ENCODE measurements at regions not wholly inside any gene's neighbourhood (a gene's known extent, or its start where the extent isn't known, plus 50 kb on each side); places are given as distances from the start of the nearest gene placed in this dataset.

DNA sequence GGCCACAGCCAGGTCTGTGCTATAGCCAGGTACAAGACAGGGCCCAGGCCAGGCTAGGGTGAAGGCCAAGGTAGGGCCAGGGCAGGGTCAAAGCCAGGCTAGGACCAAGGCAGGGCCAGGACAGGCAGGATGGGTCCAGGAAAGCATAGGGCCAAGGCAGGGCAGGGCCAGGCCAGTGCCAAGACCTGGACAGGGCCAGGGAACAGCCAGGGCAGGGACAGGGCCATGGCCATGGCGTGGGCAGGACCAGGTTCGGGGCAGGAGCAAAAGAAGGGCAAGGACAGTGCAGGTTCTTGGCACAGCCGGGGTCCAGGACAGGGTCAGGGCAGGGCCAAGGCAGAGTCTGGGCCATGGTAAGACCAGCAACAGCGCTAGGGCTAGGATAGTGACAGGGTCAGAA is 153.4 kb downstream of the LIPI start (continued):
- TF ChIP-seq KAT7 (CRISPR knock-in tag; IDR thresholded peaks at IDR 0.05; ENCODE audit: borderline replicate concordance): no peak
- no peak for TF ChIP-seq CREB3 (CRISPR knock-in tag; IDR thresholded peaks at IDR 0.05)
- TF ChIP-seq, protein P1, sequence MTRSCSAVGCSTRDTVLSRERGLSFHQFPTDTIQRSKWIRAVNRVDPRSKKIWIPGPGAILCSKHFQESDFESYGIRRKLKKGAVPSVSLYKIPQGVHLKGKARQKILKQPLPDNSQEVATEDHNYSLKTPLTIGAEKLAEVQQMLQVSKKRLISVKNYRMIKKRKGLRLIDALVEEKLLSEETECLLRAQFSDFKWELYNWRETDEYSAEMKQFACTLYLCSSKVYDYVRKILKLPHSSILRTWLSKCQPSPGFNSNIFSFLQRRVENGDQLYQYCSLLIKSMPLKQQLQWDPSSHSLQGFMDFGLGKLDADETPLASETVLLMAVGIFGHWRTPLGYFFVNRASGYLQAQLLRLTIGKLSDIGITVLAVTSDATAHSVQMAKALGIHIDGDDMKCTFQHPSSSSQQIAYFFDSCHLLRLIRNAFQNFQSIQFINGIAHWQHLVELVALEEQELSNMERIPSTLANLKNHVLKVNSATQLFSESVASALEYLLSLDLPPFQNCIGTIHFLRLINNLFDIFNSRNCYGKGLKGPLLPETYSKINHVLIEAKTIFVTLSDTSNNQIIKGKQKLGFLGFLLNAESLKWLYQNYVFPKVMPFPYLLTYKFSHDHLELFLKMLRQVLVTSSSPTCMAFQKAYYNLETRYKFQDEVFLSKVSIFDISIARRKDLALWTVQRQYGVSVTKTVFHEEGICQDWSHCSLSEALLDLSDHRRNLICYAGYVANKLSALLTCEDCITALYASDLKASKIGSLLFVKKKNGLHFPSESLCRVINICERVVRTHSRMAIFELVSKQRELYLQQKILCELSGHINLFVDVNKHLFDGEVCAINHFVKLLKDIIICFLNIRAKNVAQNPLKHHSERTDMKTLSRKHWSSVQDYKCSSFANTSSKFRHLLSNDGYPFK (CRISPR knock-in tag; IDR thresholded peaks at IDR 0.05; ENCODE audit: borderline replicate concordance): no peak
- TF ChIP-seq ZFY (CRISPR knock-in tag; IDR thresholded peaks at IDR 0.05): no peak
- no peak for TF ChIP-seq SNAPC5 (CRISPR knock-in tag; IDR thresholded peaks at IDR 0.05; ENCODE audit: borderline replicate concordance)

- in situ Hi-C loops (cut with HindIII; ENCODE audit: extremely low pct_ligation_motif_present, low pct_unique_long_range_greater_than_20kb) (no loop called here), intact Hi-C loops (cut with micrococcal nuclease; ENCODE audit: unreplicated experiment) (no loop called here)
- POLR2A ChIA-PET: no interaction called here
- no peak overlapping the region for H2AFZ ChIP-seq (ENCODE audit: low read length)
- no peaks in the 10 kb centered on the region for H3K79me2 ChIP-seq (ENCODE audit: insufficient read depth, low read length)
- no peak overlapping the region for H3K4me2 ChIP-seq (ENCODE audit: low read depth, low read length)
- no peaks in the 10 kb centered on the region for H3K9me3 ChIP-seq (ENCODE audit: low read length)
- 98% methylated on average over 7 of the region's 9 CpGs for WGBS (ENCODE audit: low lambda C conversion rate)
- no peak overlapping the region for H3K27ac ChIP-seq (ENCODE audit: extremely low read length, insufficient read depth, low read length)
- no peaks in the 10 kb centered on the region for H4K20me1 ChIP-seq (ENCODE audit: insufficient read depth, low read length)
- H3K9ac ChIP-seq (ENCODE audit: insufficient read depth, low read depth, low read length): no peak overlapping the region
- CTCF ChIA-PET (ENCODE audit: low intra/inter-chr PET ratio, low total read pairs): no interaction called here
- H3K4me1 ChIP-seq (ENCODE audit: insufficient read depth, low read length): peaks cover 7% of the 10 kb centered on the region; the same call in 1 of the 2 replicates
- ATAC-seq (no peak), DNase-seq (ENCODE audit: low spot score) (no peak), FAIRE-seq (no peak)
- BruUV-seq (replicated peaks): no TSS peak
- H3K4me3 ChIP-seq (replicated peaks in 1 of 3; ENCODE audit: insufficient read depth in 1 of 3, low read depth in 2 of 3, low read length in 3 of 3): no peak overlapping the region
- H3K27me3 ChIP-seq (ENCODE audit: control insufficient read depth in 1 of 2, insufficient read depth in 2 of 2, low read length in 2 of 2): no peaks in the 10 kb centered on the region
- H3K36me3 ChIP-seq (replicated peaks in 1 of 2; ENCODE audit: control insufficient read depth in 1 of 2, insufficient read depth in 2 of 2, low read length in 2 of 2): no peaks in the 10 kb centered on the region
- TF ChIP-seq KAT7 (CRISPR knock-in tag; IDR thresholded peaks at IDR 0.05; ENCODE audit: borderline replicate concordance): no peak
- TF ChIP-seq ELF4 (CRISPR knock-in tag; IDR thresholded peaks at IDR 0.05; ENCODE audit: borderline replicate concordance): no peak
- no peak for TF ChIP-seq ZNF83 (CRISPR knock-in tag; IDR thresholded peaks at IDR 0.05; ENCODE audit: borderline replicate concordance)
- TF ChIP-seq RARA (CRISPR knock-in tag; IDR thresholded peaks at IDR 0.05): peak; percentile 45
- no peak for TF ChIP-seq PBX2 (CRISPR knock-in tag; IDR thresholded peaks at IDR 0.05)
- TF ChIP-seq ZNF329 (CRISPR knock-in tag; IDR thresholded peaks at IDR 0.05; ENCODE audit: low read depth): no peak
- peak; percentile 27 for TF ChIP-seq SKI (IDR thresholded peaks at IDR 0.05; ENCODE audit: partially characterized antibody)
- TF ChIP-seq, protein P2, sequence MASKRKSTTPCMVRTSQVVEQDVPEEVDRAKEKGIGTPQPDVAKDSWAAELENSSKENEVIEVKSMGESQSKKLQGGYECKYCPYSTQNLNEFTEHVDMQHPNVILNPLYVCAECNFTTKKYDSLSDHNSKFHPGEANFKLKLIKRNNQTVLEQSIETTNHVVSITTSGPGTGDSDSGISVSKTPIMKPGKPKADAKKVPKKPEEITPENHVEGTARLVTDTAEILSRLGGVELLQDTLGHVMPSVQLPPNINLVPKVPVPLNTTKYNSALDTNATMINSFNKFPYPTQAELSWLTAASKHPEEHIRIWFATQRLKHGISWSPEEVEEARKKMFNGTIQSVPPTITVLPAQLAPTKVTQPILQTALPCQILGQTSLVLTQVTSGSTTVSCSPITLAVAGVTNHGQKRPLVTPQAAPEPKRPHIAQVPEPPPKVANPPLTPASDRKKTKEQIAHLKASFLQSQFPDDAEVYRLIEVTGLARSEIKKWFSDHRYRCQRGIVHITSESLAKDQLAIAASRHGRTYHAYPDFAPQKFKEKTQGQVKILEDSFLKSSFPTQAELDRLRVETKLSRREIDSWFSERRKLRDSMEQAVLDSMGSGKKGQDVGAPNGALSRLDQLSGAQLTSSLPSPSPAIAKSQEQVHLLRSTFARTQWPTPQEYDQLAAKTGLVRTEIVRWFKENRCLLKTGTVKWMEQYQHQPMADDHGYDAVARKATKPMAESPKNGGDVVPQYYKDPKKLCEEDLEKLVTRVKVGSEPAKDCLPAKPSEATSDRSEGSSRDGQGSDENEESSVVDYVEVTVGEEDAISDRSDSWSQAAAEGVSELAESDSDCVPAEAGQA (IDR thresholded peaks at IDR 0.05; ENCODE audit: low read depth): no peak
- TF ChIP-seq, protein P2 (CRISPR knock-in tag; IDR thresholded peaks at IDR 0.05; ENCODE audit: borderline replicate concordance): no peak
Observed at GRCh38 chr21:14056771-14057191, 154.0 kb downstream of the LIPI start.
